MV-4-11 (cell line): ENCODE measurements at regions not wholly inside any gene's neighbourhood (a gene's known extent, or its start where the extent isn't known, plus 50 kb on each side); places are given as distances from the start of the nearest gene placed in this dataset.
"Not testable (repeated sequence)": the region's sequence is repeated elsewhere in the genome, so short reads cannot be mapped to it uniquely, and the experiment has no call there.

Experiments used
- DNase-seq: peaks from one replicate; lab custom pipeline; 2025; lab: John Stamatoyannopoulos, UW

- no peak for DNase-seq
These were observed 102.1 kb upstream of the LRPAP1 start for GRCh38 chr4:3634281-3634857.

GRCh38 chr4:3633277-3633676 is 101.1 kb upstream of the LRPAP1 start:
- not testable (repeated sequence) for DNase-seq

- not testable (repeated sequence) for DNase-seq
These were observed 100.6 kb upstream of the LRPAP1 start for GRCh38 chr4:3632794-3633193.

- DNase-seq = not testable (repeated sequence)
These were observed 99.5 kb upstream of the LRPAP1 start for GRCh38 chr4:3631544-3632266.

GRCh38 chr4:3630598-3631543 is 98.6 kb upstream of the LRPAP1 start:
- DNase-seq = no peak

- DNase-seq = no peak
These were observed 97.9 kb upstream of the LRPAP1 start for GRCh38 chr4:3630136-3630597.

- DNase-seq = no peak
These were observed 97.4 kb upstream of the LRPAP1 start for GRCh38 chr4:3629665-3630064.

GRCh38 chr4:3629176-3629575 is 97.0 kb upstream of the LRPAP1 start:
- DNase-seq = not testable (repeated sequence)

GRCh38 chr4:3628868-3629175 is 96.6 kb upstream of the LRPAP1 start:
- no peak for DNase-seq

- not testable (repeated sequence) for DNase-seq
These were observed 96.0 kb upstream of the LRPAP1 start for GRCh38 chr4:3627967-3628867.

- DNase-seq = not testable (repeated sequence)
These were observed 95.2 kb upstream of the LRPAP1 start for GRCh38 chr4:3627456-3627855.

GRCh38 chr4:3626131-3626884 is 94.1 kb upstream of the LRPAP1 start:
- DNase-seq = not testable (repeated sequence)

- DNase-seq = not testable (repeated sequence)
These were observed 93.2 kb upstream of the LRPAP1 start for GRCh38 chr4:3625286-3625875.

- not testable (repeated sequence) for DNase-seq
These were observed 91.6 kb upstream of the LRPAP1 start for GRCh38 chr4:3623809-3624329.

- DNase-seq = no peak
These were observed 90.9 kb upstream of the LRPAP1 start for GRCh38 chr4:3623106-3623505.

- not testable (repeated sequence) for DNase-seq
These were observed 88.1 kb upstream of the LRPAP1 start for GRCh38 chr4:3620365-3620764.

- not testable (repeated sequence) for DNase-seq
These were observed 87.5 kb upstream of the LRPAP1 start for GRCh38 chr4:3619698-3620097.

GRCh38 chr4:3618341-3618740 is 86.1 kb upstream of the LRPAP1 start:
- not testable (repeated sequence) for DNase-seq

GRCh38 chr4:3615386-3616286 is 83.4 kb upstream of the LRPAP1 start:
- no peak for DNase-seq
